Activated CD4-positive, alpha-beta T cell treated with anti-CD3 and anti-CD28 coated beads, Interleukin-2, amount 50 U/mL, for 48 hours (primary cell): ENCODE measurements at regions not wholly inside any gene's neighbourhood (a gene's known extent, or its start where the extent isn't known, plus 50 kb on each side); places are given as distances from the start of the nearest gene placed in this dataset.
"Not testable (repeated sequence)": the region's sequence is repeated elsewhere in the genome, so short reads cannot be mapped to it uniquely, and the experiment has no call there.

ENCODE experiments used
- DNase-seq, 2 experiments: peaks; one replicate each; pipeline ENCODE4 v3.0.0-alpha.2; 2020

DNA sequence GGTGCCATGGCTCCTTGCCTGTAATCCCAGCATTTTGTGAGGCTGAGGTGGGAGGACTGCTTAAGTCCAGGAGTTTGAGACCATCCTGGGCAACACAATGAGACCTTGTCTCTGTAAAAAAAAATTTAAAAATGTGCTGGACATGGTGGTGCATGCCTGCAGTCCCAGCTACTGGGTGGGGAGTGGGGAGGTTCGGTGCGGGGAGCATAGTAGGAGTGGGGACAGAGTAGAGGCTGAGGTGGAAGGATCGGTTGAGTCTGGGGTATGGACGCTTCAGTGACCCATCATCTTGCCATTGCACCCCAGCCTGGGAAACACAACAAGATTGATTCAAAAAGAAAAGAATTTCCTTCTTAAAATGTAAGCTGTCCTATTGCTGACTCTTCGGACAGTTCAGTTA lies 1490.0 kb upstream of the GBE1 start:
- no peak for DNase-seq

DNA sequence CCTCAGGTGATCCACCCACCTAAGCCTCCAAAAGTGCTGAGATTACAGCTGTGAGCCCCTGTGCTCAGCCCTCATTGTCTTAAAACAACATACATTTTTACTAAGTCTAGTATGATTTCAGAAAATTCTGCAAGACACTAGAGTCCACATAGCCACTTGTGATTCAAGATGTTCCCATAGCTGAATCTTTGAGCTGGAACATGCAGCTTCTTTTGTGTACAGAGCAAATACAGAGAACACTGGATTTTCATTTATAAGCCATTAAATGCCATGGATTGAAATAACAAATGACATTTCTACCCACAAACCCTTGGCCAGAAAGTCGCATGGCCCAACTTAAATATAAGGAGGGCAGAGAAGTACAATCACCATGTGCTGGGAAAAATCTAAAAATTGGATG lies 1489.2 kb upstream of the GBE1 start:
- no peak for DNase-seq

GRCh38 chr3:83248454-83248853 lies 1487.0 kb upstream of the GBE1 start:
- no peak for DNase-seq

DNA sequence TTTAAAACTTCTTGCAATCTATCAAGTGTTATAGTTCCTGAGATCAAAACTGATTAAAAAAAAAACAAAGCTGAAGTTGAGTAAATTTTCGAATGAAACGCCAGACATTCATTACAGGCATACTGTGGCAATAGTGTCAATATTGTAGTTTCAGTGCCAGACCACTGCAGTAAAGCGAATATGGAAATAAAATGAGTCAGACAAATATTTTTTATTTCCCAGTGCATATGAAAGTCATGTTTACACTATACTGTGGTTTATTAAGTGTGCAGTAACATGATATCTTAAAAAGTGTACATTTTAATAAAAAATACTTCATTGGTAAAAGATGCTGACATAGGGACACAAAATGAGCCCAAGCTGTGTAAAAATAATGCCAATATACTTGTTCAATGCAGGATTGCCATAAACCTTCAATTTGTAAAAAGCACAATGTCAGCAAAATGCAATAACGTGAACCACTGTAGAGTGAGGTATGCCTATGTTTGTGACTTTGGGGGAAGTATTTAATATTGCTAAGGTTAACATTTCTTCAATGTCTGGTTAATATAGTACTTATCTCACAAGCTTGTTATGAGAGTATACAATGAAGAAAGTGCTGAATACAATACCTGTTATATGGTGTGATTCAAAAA lies 1473.9 kb upstream of the GBE1 start:
- no peak for DNase-seq

- DNase-seq: no peak
Measured at GRCh38 chr3:83233715-83234114, 1472.3 kb upstream of the GBE1 start.

DNA sequence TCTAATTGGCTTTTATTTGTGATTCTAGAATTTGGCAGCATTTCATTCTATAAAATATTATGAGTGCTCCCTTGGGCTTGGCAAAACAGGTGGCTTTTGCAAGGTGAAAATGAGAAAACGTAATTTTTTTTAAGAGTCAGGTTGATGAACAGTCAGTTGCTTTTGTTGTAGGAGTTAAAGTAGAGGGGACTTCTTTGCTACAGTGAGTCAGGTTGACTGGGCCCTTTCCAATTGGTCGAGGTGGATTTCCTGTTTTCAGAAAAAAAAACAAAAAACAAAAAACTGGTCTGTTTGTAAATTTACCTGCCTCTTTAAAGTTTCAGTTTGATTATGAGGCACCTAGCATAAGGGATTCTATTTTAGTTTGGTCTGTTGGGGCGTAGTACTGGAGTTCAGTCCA lies 1469.4 kb upstream of the GBE1 start:
- DNase-seq: no peak

DNA sequence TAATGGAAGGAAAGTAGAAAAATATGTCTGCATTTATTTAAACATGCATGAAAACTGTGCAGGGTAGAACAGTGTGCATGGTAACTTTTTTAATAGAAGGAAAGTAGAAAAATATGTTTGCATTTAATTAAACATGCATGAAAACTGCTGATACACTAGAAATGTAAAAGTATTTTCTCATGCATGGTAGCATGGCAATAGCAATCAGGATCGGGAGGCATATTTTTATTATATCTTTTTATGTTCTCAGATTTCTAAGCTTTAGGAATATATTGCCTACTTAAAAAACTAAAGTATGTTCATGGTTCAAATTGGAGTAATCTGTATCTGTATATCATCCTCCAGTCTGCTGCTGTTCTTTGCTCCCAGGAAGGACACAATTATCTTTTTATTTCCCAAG lies 1468.9 kb upstream of the GBE1 start:
- DNase-seq: no peak

GRCh38 chr3:83226751-83227150 lies 1465.3 kb upstream of the GBE1 start:
- no peak for DNase-seq

DNA sequence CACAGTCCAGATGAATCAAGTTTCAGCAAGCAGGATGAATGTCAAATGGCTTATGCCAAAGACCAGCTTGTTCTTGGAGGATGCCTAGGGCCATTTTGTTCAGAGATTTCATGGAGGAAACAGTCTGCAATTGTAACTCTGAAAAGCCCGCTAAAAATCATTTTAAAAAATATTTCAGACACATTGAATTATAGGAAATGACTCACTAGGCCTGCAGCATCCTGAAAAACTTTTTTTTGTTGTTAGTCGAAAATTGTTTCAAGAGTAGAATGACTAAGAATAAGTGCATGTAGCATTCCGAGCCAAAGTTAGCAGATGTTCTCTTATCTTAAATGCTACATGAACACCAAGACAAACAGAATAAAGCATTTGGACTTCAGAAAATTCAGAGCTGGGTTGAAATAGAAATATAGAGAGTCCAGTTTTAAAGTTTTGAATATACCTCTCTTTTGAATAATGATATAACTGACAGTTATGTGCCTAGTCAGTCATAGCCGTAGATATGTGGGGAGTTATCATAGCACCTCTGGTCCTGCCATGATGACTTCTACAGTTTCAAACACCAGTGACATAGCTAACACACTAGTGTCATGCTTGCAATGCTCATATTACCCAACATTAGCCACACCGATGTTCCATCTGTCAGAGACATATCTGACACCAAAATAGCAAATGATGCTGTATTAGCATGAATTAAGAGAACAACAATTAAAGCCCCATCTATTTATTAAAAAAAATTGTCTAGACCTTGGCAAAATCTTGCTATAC lies 1462.8 kb upstream of the GBE1 start:
- DNase-seq: no peak

GRCh38 chr3:83218383-83219200 lies 1457.1 kb upstream of the GBE1 start:
- no peak for DNase-seq

- DNase-seq: not testable (repeated sequence)
Measured at GRCh38 chr3:83217595-83218118, 1456.2 kb upstream of the GBE1 start.

DNA sequence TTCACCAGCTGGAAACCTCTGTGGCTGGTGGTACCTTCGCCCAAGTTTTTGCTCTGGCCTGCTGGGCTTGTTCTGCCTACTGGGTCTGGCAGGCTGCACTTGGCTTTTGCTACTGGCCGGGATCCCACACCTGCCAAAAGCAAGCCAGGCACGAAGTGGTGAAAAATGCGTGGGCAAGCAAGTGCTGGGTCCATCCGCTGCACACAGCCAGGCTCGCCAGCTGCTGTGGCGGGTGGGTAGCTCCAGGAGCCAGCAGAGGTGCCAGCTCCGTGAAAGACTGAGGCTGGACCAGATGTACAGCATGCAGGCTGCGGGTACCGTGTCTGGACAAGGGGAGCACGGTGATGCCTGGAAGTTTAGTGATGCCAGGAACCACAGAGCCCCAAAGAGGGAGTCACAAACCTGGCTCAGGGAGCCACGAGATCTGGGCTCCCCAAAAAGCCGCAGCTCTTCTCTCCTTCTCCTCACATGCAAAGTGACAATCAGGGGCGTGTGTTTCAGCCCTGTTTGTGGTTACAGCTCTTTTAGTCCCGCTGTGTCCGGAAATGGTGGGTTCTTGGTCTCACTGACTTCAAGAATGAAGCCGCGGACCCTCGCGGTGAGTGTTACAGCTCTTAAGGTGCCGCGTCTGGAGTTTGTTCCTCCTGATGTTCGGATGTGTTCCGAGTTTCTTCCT lies 1455.6 kb upstream of the GBE1 start:
- no peak for DNase-seq

GRCh38 chr3:83195243-83195642 lies 1433.8 kb upstream of the GBE1 start:
- DNase-seq: no peak

DNA sequence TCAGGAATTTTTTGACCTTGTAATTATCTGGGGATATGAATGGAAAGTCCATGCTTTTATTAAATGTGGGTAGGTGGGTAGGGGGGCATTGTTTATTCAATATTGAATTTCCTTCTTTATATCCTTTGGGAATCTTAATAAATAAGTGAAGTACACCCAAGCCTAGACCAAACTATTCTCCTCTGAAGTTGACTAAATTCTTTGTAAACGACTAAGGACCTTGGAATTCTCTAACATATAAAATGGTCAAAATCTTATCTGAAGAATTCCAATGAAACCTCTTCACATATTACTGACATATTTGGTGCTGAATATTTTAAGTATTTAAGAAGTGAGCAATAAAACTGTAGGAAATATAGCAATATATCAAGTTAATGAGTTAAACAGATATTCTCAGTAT lies 1432.1 kb upstream of the GBE1 start:
- no peak for DNase-seq

DNA sequence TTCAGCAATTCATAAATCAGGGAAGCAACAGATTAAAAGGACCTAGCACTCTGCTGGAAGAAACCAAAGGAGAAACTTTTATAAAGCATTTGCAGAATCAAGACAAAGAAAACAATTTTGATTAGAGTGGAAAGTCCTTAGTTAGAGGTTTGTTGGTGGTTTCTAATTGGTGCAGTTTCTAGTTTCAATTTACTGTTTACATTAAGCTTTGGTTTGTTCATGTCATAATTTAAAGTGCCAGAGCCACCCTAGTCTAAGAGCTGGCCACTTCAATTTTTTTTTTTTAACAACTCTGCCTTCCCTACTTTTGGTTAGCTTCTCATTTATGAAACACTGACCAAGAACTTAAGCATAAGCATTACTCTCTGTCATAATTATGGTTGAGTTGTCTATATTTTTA lies 1428.2 kb upstream of the GBE1 start:
- no peak for DNase-seq

GRCh38 chr3:83169473-83169872 lies 1408.0 kb upstream of the GBE1 start:
- DNase-seq: no peak

DNA sequence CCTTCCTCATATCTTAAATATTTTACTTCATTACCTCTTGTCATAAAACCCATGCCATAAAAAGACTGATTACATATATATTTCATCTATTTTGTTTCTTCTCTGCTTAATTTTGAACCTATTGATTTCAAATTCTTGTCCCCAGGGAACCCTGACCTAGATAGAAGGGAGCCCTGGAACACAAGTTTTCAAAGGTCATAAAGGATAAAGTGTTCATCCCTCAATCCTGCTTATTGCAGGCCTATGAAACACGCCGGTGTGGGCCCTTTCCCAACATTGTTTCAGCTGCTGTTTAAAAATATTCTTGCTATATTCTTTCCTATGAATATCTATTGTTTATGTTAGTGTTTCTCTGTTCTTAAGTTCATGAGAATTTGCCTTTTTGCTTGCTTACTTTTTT lies 1389.5 kb upstream of the GBE1 start:
- no peak for DNase-seq

GRCh38 chr3:83140983-83141382 lies 1379.5 kb upstream of the GBE1 start:
- DNase-seq: no peak

DNA sequence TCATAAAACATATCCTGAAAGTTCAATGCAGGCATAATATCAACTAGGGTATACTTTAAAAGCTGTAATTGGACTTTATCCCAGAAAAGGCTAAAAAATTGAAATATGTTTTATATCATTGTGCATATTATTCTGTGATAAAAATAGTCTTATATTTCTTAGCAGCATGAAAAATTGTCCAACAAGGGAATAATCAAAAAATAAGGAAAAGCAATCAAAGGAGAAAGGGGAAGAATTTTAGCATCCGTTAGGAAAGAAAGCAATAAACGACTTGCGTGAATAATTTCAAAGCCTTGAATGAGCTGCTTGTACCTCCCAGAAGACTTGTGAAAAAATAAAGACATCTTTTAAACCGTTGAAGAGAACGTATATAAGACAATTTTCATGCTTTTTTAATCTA lies 1369.8 kb upstream of the GBE1 start:
- DNase-seq: no peak

- DNase-seq: no peak
Measured at GRCh38 chr3:83122774-83123350, 1361.4 kb upstream of the GBE1 start.

DNA sequence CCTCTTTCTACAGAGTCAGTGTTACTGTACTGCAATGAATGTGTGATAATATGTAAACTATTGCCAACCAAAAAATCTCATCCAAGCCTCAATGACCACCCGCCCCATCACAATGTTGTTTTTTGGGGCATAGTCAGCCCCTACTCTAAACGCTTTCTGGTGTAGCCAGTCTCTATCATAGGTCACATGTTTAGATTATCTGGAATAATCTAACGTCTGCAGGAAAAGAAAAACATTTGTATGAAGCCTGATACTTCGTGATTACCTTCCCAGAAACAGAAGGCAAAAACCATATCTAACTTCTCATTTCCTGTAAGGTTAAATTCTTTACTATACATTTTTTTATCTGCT lies 1331.8 kb upstream of the GBE1 start:
- DNase-seq: no peak

DNA sequence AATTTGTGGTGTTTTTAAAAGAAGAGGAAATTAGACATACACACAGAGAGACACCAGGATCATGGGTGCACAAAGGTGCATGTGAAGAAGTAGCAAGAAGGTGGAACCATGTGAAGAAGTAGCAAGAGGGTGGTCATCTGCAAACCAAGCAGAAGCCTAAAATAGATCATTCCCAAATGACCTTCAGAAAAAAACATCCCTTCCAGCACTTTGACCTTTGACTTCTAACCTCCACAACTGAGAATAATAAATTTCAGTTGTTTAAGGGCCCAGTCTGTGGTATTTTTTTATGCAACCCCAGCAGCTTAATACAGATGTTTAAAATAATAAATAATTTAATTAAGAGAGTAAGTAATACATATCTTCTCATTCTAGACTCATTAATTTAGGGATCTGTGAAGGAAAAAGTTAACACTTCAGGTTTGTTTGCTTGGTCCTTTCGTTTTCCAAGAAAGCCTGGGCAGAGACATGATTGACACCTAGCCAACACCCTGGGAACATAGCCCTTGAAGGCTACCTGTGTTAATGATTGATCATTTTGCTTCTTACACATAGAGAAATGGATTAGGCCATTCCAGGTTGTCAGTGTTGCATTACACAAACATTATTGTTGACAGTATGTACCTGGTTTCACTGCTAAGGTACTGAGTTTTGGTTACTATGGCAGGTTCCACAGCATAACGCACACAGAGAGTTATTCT lies 1331.2 kb upstream of the GBE1 start:
- DNase-seq: no peak
